Kidney epithelial cell (primary cell): ENCODE measurements at regions not wholly inside any gene's neighbourhood (a gene's known extent, or its start where the extent isn't known, plus 50 kb on each side); places are given as distances from the start of the nearest gene placed in this dataset.

Source experiments
- DNase-seq: peaks from one replicate; pipeline ENCODE4 v3.0.0-alpha.2; 2010; ENCODE audit warnings: low read depth
- H3K27me3 ChIP-seq: 2 replicates; pipeline ENCODE4 v1.6.0; 2011; ENCODE audit warnings: low read length; ENCODE audit not compliant: control insufficient read depth, insufficient read depth
- H3K36me3 ChIP-seq: 2 replicates; pipeline ENCODE4 v1.5.1; 2011; ENCODE audit warnings: low read length; ENCODE audit not compliant: control insufficient read depth, insufficient read depth
- H3K4me3 ChIP-seq: 2 replicates; pipeline ENCODE4 v1.5.1; 2011; ENCODE audit warnings: low read depth, mild to moderate bottlenecking, control low read depth, low read length
- CTCF ChIP-seq: IDR thresholded peaks from 2 replicates; pipeline ENCODE4 v1.5.1; 2011; ENCODE audit warnings: mild to moderate bottlenecking, moderate library complexity, low read length, control low read depth, inconsistent platforms; ENCODE audit not compliant: insufficient read depth, poor library complexity, severe bottlenecking

GRCh38 chr10:3996697-3997096, 211.7 kb upstream of the KLF6 start:
- no peak overlapping the region for H3K4me3 ChIP-seq
- no peaks in the 10 kb centered on the region for H3K27me3 ChIP-seq
- no peak for TF ChIP-seq CTCF
- DNase-seq: no peak
- no peaks in the 10 kb centered on the region for H3K36me3 ChIP-seq

DNA sequence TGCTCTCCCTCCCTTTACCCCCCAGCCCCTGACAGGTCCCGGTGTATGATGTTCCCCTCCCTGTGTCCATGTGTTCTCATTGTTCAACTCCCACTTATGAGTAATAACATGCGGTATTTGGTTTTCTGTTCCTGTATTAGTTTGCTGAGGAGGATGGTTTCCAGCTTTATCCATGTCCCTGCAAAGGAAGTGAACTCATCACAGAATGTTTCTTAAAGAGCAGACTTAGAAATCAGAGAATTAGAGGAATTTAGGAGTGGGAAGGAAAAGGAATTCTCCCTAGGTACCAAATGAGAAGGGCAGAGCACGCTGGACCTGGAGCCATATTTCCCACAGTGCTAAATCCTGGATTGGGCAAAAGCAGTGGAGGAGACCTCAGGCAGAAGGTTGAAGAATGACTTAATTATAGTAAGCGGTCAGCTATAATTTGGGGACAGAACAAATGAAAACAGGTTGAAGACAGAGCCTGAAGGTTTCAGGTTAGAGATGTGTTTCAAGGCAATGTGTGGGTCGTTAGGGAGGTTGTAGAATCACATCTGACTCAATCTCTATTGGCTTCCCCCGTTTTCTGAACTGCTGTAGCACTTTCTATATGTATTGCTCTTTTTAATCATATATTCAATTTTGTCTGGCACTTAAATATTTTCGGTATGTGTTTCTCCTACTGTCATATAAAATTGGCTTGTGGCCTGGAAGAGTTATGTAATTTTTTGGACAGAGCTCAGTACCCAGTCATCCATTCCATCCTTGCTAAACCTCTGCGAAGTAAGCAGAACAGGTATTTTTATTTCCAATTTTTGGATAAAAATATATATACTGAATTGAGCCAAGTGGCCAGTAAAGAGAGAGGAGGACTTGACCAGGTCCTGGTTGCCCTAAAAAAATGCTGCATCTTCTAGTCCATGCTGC, 210.5 kb upstream of the KLF6 start:
- Histone ChIP-seq H3K36me3 (no peaks in the 10 kb centered on the region), H3K4me3 (no peak overlapping the region), H3K27me3 (no peaks in the 10 kb centered on the region)
- TF ChIP-seq CTCF: no peak
- DNase-seq: peak; percentile 16

GRCh38 chr10:3992382-3993178, 207.6 kb upstream of the KLF6 start:
- Histone ChIP-seq H3K27me3 (no peaks in the 10 kb centered on the region), H3K36me3 (no peaks in the 10 kb centered on the region), H3K4me3 (no peak overlapping the region)
- no peak for TF ChIP-seq CTCF
- DNase-seq: no peak

DNA sequence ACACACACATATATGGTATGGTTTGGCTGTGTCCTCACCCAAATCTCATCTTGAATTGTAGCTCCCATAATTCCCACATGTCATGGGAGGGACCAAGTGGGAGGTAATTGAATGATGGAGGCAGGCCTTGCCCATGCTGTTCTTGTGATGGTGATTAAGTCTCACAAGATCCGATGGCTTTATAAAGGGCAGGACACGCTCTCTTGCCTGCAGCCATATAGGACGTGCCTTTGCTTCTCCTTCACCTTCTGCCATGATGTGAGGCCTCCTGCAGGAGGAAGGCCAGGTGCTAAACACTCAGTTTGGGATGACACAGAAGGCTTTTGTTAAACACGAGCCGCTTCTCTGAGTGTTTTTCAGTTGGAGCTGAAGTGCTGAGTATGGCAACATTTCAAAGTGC, 205.3 kb upstream of the KLF6 start:
- H3K36me3 ChIP-seq: no peaks in the 10 kb centered on the region

More for the DNA sequence above, 205.3 kb upstream of the KLF6 start:
- no peak for TF ChIP-seq CTCF
- no peak for DNase-seq
- no peaks in the 10 kb centered on the region for H3K27me3 ChIP-seq
- no peak overlapping the region for H3K4me3 ChIP-seq
